ENCODE measurements at regions not wholly inside any gene's neighbourhood (a gene's known extent, or its start where the extent isn't known, plus 50 kb on each side); places are given as distances from the start of the nearest gene placed in this dataset.

- no peaks in the 10 kb centered on the region for H3K27me3 ChIP-seq (ENCODE audit: insufficient read depth, low read length)
- no peak overlapping the region for H4K91ac ChIP-seq (ENCODE audit: insufficient read length, low read depth, low read length)
- no peak overlapping the region for H2AFZ ChIP-seq (ENCODE audit: low read length)
- Mint-ChIP-seq H3K27me3 (ENCODE audit: low read depth) (no peaks in the 10 kb centered on the region), H3K4me3 (no peak overlapping the region), H3K27ac (no peak overlapping the region), H3K4me1 (peaks cover 4% of the 10 kb centered on the region in 2 experiments), H3K9me3 (peaks cover 0 to 6% of the 10 kb centered on the region in 2 experiments; a peak in 2 of 5 replicates), H3K36me3 (ENCODE audit: insufficient read depth in 1 of 3, low read depth in 3 of 3) (no peaks in the 10 kb centered on the region; a peak in 1 of 7 replicates)
- H3K14ac ChIP-seq (ENCODE audit: insufficient read depth, low read length), result no peak overlapping the region
- no peak overlapping the region for H3K23ac ChIP-seq (ENCODE audit: insufficient read length, low read depth, low read length)
- no CpG with 5 or more reads among the region's 3 CpGs for WGBS (ENCODE audit: extremely low coverage, insufficient read length, low lambda C conversion rate)
- no peaks in the 10 kb centered on the region for H3K79me1 ChIP-seq (ENCODE audit: insufficient read depth, low read depth, low read length, poor library complexity, severe bottlenecking)
- H2BK15ac ChIP-seq (ENCODE audit: low read depth, low read length), result no peak overlapping the region
- no peak overlapping the region for H4K8ac ChIP-seq (replicated peaks; ENCODE audit: insufficient read length, low read depth, low read length)
- no peaks in the 10 kb centered on the region for H3K4me1 ChIP-seq (ENCODE audit: insufficient read depth, low read length)
- no peak overlapping the region for H3K18ac ChIP-seq (ENCODE audit: insufficient read length, low read depth, low read length)
- H2AK5ac ChIP-seq (ENCODE audit: insufficient read length, low read length), result no peak overlapping the region
- no peak for DNase-seq
- TF ChIP-seq CTCF (conservative IDR thresholded peaks at IDR 0.05), result no peak
- no peak overlapping the region for H3K9ac ChIP-seq (ENCODE audit: extremely low read depth, insufficient read length, low read length)
- H3K9me3 ChIP-seq (ENCODE audit: control insufficient read depth, low read depth, low read length), result no peaks in the 10 kb centered on the region
- no peak overlapping the region for H2BK5ac ChIP-seq (ENCODE audit: insufficient read length, low read length)
- H3K4ac ChIP-seq (ENCODE audit: low read depth, low read length), result no peak overlapping the region
- no peaks in the 10 kb centered on the region for H3K79me2 ChIP-seq (ENCODE audit: insufficient read depth, low read length)
- no peak overlapping the region for H2BK20ac ChIP-seq (ENCODE audit: low read depth, low read length, poor library complexity, severe bottlenecking)
- no peak overlapping the region for H2BK12ac ChIP-seq (ENCODE audit: insufficient read length, low read depth, low read length)
- H4K5ac ChIP-seq (ENCODE audit: insufficient read length, low read depth, low read length), result no peak overlapping the region
- no peak overlapping the region for H3K27ac ChIP-seq (ENCODE audit: insufficient read length, low read depth, low read length)
- H3K4me2 ChIP-seq (ENCODE audit: insufficient read depth, insufficient read length, low read length), result no peak overlapping the region
- no peak overlapping the region for H3T11ph ChIP-seq (ENCODE audit: low read length)
- no peak overlapping the region for H2BK120ac ChIP-seq (ENCODE audit: low read depth, low read length, poor library complexity, severe bottlenecking)
- H3K56ac ChIP-seq (ENCODE audit: insufficient read length, low read depth, low read length), result no peak overlapping the region
- H4K20me1 ChIP-seq (ENCODE audit: control insufficient read depth, insufficient read depth, insufficient read length), result no peaks in the 10 kb centered on the region
- no peaks in the 10 kb centered on the region for H3K23me2 ChIP-seq (ENCODE audit: insufficient read length, low read depth, low read length, poor library complexity, severe bottlenecking)
Observed at GRCh38 chr5:101142102-101142501, 239.0 kb upstream of the ST8SIA4 start.

Data from H9 (cell line).